HepG2 (cell line): ENCODE measurements at regions not wholly inside any gene's neighbourhood (a gene's known extent, or its start where the extent isn't known, plus 50 kb on each side); places are given as distances from the start of the nearest gene placed in this dataset.

ENCODE experiments used
- ATAC-seq: fragments of 200-7000 bp; cut with Tn5 transposase; 3 replicates; pipeline ENCODE4 v1.9.1; 2020; ENCODE audit warnings: mild to moderate bottlenecking, moderate library complexity
- BruUV-seq: library from RNA; stranded (reverse); fragments of 400-500 nt; replicated peaks from 2 replicates; lab custom pipeline; 2021; lab: Mats Ljungman, UMichigan
- CTCF ChIA-PET: fragments of 300-600 bp; formaldehyde crosslinking; extraction: SDS; loops from one replicate; lab custom pipeline; 2021; ENCODE audit warnings: low total read pairs, inconsistent platforms, low intra/inter-chr PET ratio; lab: Yijun Ruan, JAX
- POLR2A ChIA-PET: fragments of 350-600 bp; sonication (Branson Sonifier 250); formaldehyde crosslinking; loops from one replicate; lab custom pipeline; 2020; ENCODE audit warnings: antibody characterized with exemption, inconsistent platforms; lab: Yijun Ruan, JAX
- DNase-seq: peaks from one replicate; pipeline ENCODE4 v3.0.0-alpha.2; 2015; ENCODE audit warnings: low spot score
- FAIRE-seq: peaks from 3 replicates; lab custom pipeline; 2011; peaks lifted over from hg19 to GRCh38; lab: Jason Lieb, UNC
- H2AFZ ChIP-seq: one replicate; pipeline ENCODE4 v1.6.1; 2011; ENCODE audit warnings: low read length, inconsistent platforms
- H3K27ac ChIP-seq: fragments of 300-600 bp; 3 replicates; pipeline ENCODE4 v1.8.0; 2011; ENCODE audit warnings: mixed run types, mild to moderate bottlenecking, mixed read lengths, low read length, inconsistent platforms; ENCODE audit not compliant: insufficient read depth; ENCODE audit errors: extremely low read length
- H3K27me3 ChIP-seq, 2 experiments: fragments of 200-600 bp in 1 of 2; 2 replicates in 1 of 2; 3 replicates in 1 of 2; pipeline versions ENCODE4 v1.6.0 to v1.8.0; 2011; ENCODE audit warnings: low read length in 2 of 2, mild to moderate bottlenecking in 2 of 2, moderate library complexity in 2 of 2, inconsistent platforms in 1 of 2; ENCODE audit not compliant: insufficient read depth in 2 of 2, control insufficient read depth in 1 of 2
- H3K36me3 ChIP-seq, 2 experiments: fragments of 200-600 bp in 1 of 2; replicated peaks in 1 of 2; 2 replicates in 1 of 2; 3 replicates in 1 of 2; pipeline versions ENCODE4 v1.5.1 to v1.8.0; 2011; ENCODE audit warnings: low read length in 2 of 2, inconsistent platforms in 1 of 2; ENCODE audit not compliant: insufficient read depth in 2 of 2, control insufficient read depth in 1 of 2
- H3K4me1 ChIP-seq: 2 replicates; pipeline ENCODE4 v1.5.1; 2012; ENCODE audit warnings: low read length, inconsistent platforms; ENCODE audit not compliant: insufficient read depth
- H3K4me2 ChIP-seq: 2 replicates; pipeline ENCODE4 v1.6.0; 2011; ENCODE audit warnings: low read depth, low read length, inconsistent platforms
- H3K4me3 ChIP-seq, 3 experiments: fragments of 200-600 bp in 1 of 3; sonication (generic), shearing (Covaris generic) in 1 of 3; replicated peaks in 1 of 3; 2 replicates each; pipeline ENCODE4 v1.5.1; 2011 to 2016; ENCODE audit warnings: low read length in 3 of 3, inconsistent platforms in 2 of 3, low read depth in 2 of 3, mild to moderate bottlenecking in 2 of 3, control low read depth in 1 of 3, mixed read lengths in 1 of 3; ENCODE audit not compliant: insufficient read depth in 1 of 3
- H3K79me2 ChIP-seq: one replicate; pipeline ENCODE4 v1.6.1; 2011; ENCODE audit warnings: low read length, inconsistent platforms; ENCODE audit not compliant: insufficient read depth
- H3K9ac ChIP-seq: 2 replicates; pipeline ENCODE4 v1.6.0; 2011; ENCODE audit warnings: mild to moderate bottlenecking, low read depth, low read length, inconsistent platforms; ENCODE audit not compliant: insufficient read depth
- H3K9me3 ChIP-seq: 2 replicates; pipeline ENCODE4 v1.5.1; 2012; ENCODE audit warnings: mild to moderate bottlenecking, low read length
- H4K20me1 ChIP-seq: 2 replicates; pipeline ENCODE4 v1.6.0; 2011; ENCODE audit warnings: inconsistent platforms, mild to moderate bottlenecking, low read length, moderate library complexity; ENCODE audit not compliant: insufficient read depth
- ELF3 ChIP-seq: IDR thresholded peaks from 2 replicates; pipeline ENCODE4 v1.6.1; 2016; ENCODE audit warnings: missing genetic modification reagents, missing compliant biosample characterization
- KAT2B ChIP-seq: fragments of 150-350 bp; IDR thresholded peaks from 2 replicates; pipeline ENCODE4 v1.6.1; 2014; ENCODE audit warnings: low read depth, low read length, borderline replicate concordance
- PBX3 ChIP-seq: sonication (generic); formaldehyde crosslinking; IDR thresholded peaks from 2 replicates; pipeline ENCODE4 v1.8.1; 2023; ENCODE audit warnings: missing genetic modification reagents, inconsistent platforms, borderline replicate concordance
- RAD51 ChIP-seq: fragments of 450-650 bp; IDR thresholded peaks from 2 replicates; pipeline ENCODE4 v1.6.1; 2016; ENCODE audit warnings: borderline replicate concordance
- SPEN ChIP-seq: sonication (generic); formaldehyde crosslinking; IDR thresholded peaks from 2 replicates; pipeline ENCODE4 v1.5.1; 2020; ENCODE audit warnings: low read depth, mild to moderate bottlenecking, missing genetic modification reagents
- TFDP1 ChIP-seq: IDR thresholded peaks from 2 replicates; pipeline ENCODE4 v1.6.1; 2016; ENCODE audit warnings: missing compliant biosample characterization, missing genetic modification reagents, borderline replicate concordance
- USF2 ChIP-seq, 2 experiments: sonication (generic) in 1 of 2; formaldehyde crosslinking in 1 of 2; IDR thresholded peaks; 2 replicates each; pipeline versions ENCODE4 v1.5.1 to v1.6.1; 2011 to 2020; ENCODE audit warnings: borderline replicate concordance in 1 of 2, low read depth in 1 of 2, low read length in 1 of 2, mild to moderate bottlenecking in 1 of 2, missing genetic modification reagents in 1 of 2, moderate library complexity in 1 of 2
- ZNF230 ChIP-seq: sonication (generic); formaldehyde crosslinking; IDR thresholded peaks from 2 replicates; pipeline ENCODE4 v1.4.0; 2020; ENCODE audit warnings: mild to moderate bottlenecking, missing genetic modification reagents
- ZNF317 ChIP-seq: sonication (generic); formaldehyde crosslinking; IDR thresholded peaks from 2 replicates; pipeline ENCODE4 v1.5.0; 2020; ENCODE audit warnings: mild to moderate bottlenecking, missing genetic modification reagents
- ZSCAN9 ChIP-seq: IDR thresholded peaks from 2 replicates; pipeline ENCODE4 v1.6.1; 2016; ENCODE audit warnings: borderline replicate concordance
- whole genome bisulfite sequencing: methylation state at CpG from one replicate; pipeline ENCODE4 v1.1.6; 2017; ENCODE audit warnings: low lambda C conversion rate; 5-methylcytosine and 5-hydroxymethylcytosine counted together
- in situ Hi-C: cut with HindIII; loops from 2 replicates; pipeline ENCODE4 v1.10.0; 2017; ENCODE audit warnings: low pct_unique_long_range_greater_than_20kb; ENCODE audit not compliant: extremely low pct_ligation_motif_present
- intact Hi-C: fragments of 100-400 bp; cut with micrococcal nuclease; formaldehyde crosslinking; loops from one replicate; pipeline ENCODE4 v1.10.0; 2022; ENCODE audit not compliant: unreplicated experiment

- BruUV-seq, result no TSS peak
- no peaks in the 10 kb centered on the region for H3K36me3 ChIP-seq
- H3K79me2 ChIP-seq, result no peaks in the 10 kb centered on the region
- 4% methylated on average over 2 of the region's 2 CpGs for WGBS
- FAIRE-seq (no peak), ATAC-seq (no peak)
- intact Hi-C loops, result no loop called here
- no peak overlapping the region for H2AFZ ChIP-seq
- H3K9ac ChIP-seq, result no peak overlapping the region
- H3K4me2 ChIP-seq, result no peak overlapping the region
- no peaks in the 10 kb centered on the region for H3K9me3 ChIP-seq
- POLR2A ChIA-PET, result no interaction called here
- H3K27ac ChIP-seq, result no peak overlapping the region
- TF ChIP-seq USF2 (IDR thresholded peaks at IDR 0.05; ENCODE audit: low read depth, low read length) (peak; percentile 63), USF2 (CRISPR knock-in tag; IDR thresholded peaks at IDR 0.05; ENCODE audit: borderline replicate concordance) (no peak), PBX3 (no peak), KAT2B (no peak), RAD51 (peak; percentile 88), SPEN (CRISPR knock-in tag) (no peak), ZSCAN9 (CRISPR knock-in tag) (no peak), ZNF317 (CRISPR knock-in tag) (peak; percentile 73; the same call in 1 of the 2 replicates), ZNF230 (CRISPR knock-in tag) (no peak), ELF3 (CRISPR knock-in tag) (no peak), TFDP1 (CRISPR knock-in tag) (no peak)
- TF ChIP-seq, all 625 proteins: peak for 3
- H4K20me1 ChIP-seq, result no peaks in the 10 kb centered on the region
- DNase-seq, result no peak
- H3K4me1 ChIP-seq, result no peaks in the 10 kb centered on the region
- in situ Hi-C loops, result no loop called here
- CTCF ChIA-PET, result no interaction called here
- no peak overlapping the region for H3K4me3 ChIP-seq
- H3K27me3 ChIP-seq, result no peaks in the 10 kb centered on the region
These were observed 187.6 kb upstream of the RIMS1 start for GRCh38 chr6:71698702-71699101.
